SK-N-SH treated with all-trans-retinoic acid at 6 μM for 48 hours (cell line): ENCODE measurements at regions not wholly inside any gene's neighbourhood (a gene's known extent, or its start where the extent isn't known, plus 50 kb on each side); places are given as distances from the start of the nearest gene placed in this dataset.

ENCODE experiments used
- CREB5 ChIP-seq: fragments of 250-450 bp; sonication (Bioruptor Pico); IDR thresholded peaks from 2 replicates; pipeline ENCODE4 v1.5.1; 2020; ENCODE audit warnings: low read depth, mild to moderate bottlenecking, moderate library complexity
- PATZ1 ChIP-seq: fragments of 250-450 bp; sonication (Bioruptor Pico); IDR thresholded peaks from 2 replicates; pipeline ENCODE4 v1.8.0; 2020; ENCODE audit warnings: mild to moderate bottlenecking, moderate library complexity, borderline replicate concordance
- PPARA ChIP-seq: fragments of 250-450 bp; sonication (Bioruptor Pico); IDR thresholded peaks from 2 replicates; pipeline ENCODE4 v1.5.0; 2020; ENCODE audit warnings: mild to moderate bottlenecking, borderline replicate concordance
- SNAI2 ChIP-seq: fragments of 250-450 bp; sonication (Bioruptor Pico); IDR thresholded peaks from 2 replicates; pipeline ENCODE4 v1.5.0; 2020; ENCODE audit warnings: mild to moderate bottlenecking, moderate library complexity

DNA sequence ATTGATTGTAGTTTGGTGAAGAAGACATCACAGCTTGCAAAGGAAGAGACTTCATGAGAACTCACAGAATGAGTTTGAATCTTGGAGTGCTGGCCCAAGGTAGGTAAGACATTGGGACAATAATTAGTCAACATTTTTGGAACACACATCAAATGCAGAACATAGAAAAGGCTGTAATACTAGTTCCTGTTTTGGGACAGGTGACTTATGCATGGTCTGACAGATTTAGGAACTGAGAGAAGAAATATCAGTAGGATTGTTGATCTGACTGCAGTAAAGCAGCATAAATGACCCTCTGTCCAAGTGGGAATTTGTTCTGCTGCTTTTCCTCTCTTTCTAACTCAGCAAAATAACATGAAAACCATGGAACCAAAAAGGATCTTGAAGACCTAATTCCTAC, 102.3 kb upstream of the MAP3K7 start:
- TF ChIP-seq CREB5 (CRISPR knock-in tag), result no peak
- TF ChIP-seq PATZ1 (CRISPR knock-in tag), result no peak
- TF ChIP-seq SNAI2 (CRISPR knock-in tag), result no peak
- TF ChIP-seq PPARA (CRISPR knock-in tag), result no peak
